ENCODE measurements at regions not wholly inside any gene's neighbourhood (a gene's known extent, or its start where the extent isn't known, plus 50 kb on each side); places are given as distances from the start of the nearest gene placed in this dataset.

DNA sequence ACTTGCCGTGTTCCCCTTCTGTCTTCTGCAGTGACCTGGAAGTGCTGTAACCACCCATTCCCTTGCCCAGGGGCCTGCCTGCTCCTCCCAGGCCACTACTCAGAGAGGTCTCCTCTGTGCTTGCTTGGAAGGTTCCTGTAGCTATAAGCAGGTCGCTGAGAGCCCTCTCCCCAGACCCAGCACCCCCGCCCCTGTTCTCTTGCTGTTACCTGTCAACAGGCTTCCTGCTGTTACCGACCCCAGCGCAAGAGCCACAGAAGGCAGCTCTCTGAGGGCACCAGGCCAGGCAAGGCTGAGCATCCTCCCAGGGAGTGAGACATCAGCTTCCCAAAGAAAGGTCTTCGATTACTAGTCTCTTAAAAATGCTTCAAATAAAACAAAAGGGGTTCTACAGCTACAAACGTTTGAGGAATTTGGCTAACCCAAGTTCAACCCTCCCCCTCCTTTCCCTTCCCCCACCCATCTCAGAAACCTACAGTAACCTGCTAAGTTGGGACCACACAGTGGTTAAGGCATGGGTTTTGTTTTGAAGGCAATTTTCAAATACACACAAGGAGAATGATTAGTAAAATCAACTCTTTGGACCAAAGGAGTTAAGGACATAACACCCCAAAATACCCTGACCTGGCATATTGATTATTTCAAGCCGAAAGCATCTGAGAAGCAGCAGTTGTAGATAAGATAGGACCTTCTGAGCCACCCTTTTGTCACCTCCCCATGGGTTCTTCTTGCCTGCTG is 74.9 kb upstream of the MFGE8 start:
- Histone ChIP-seq H3K36me3 (no peaks in the 10 kb centered on the region), H3K27ac (no peak overlapping the region), H3K27me3 (no peaks in the 10 kb centered on the region), H3K4me1 (no peaks in the 10 kb centered on the region), H3K4me3 (no peak overlapping the region), H3K9me3 (no peaks in the 10 kb centered on the region)
- no peak for DNase-seq (ENCODE audit: extremely low spot score in 2 of 2)
- TF ChIP-seq POLR2A (IDR thresholded peaks at IDR 0.05) (no peak), POLR2AphosphoS5 (IDR thresholded peaks at IDR 0.05; ENCODE audit: insufficient read depth in 1 of 2, low read depth in 1 of 2) (no peak)
- TF ChIP-seq, protein P1, sequence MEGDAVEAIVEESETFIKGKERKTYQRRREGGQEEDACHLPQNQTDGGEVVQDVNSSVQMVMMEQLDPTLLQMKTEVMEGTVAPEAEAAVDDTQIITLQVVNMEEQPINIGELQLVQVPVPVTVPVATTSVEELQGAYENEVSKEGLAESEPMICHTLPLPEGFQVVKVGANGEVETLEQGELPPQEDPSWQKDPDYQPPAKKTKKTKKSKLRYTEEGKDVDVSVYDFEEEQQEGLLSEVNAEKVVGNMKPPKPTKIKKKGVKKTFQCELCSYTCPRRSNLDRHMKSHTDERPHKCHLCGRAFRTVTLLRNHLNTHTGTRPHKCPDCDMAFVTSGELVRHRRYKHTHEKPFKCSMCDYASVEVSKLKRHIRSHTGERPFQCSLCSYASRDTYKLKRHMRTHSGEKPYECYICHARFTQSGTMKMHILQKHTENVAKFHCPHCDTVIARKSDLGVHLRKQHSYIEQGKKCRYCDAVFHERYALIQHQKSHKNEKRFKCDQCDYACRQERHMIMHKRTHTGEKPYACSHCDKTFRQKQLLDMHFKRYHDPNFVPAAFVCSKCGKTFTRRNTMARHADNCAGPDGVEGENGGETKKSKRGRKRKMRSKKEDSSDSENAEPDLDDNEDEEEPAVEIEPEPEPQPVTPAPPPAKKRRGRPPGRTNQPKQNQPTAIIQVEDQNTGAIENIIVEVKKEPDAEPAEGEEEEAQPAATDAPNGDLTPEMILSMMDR (IDR thresholded peaks at IDR 0.05), result no peak
- intact Hi-C loops (cut with DNase I), result no loop called here

DNA sequence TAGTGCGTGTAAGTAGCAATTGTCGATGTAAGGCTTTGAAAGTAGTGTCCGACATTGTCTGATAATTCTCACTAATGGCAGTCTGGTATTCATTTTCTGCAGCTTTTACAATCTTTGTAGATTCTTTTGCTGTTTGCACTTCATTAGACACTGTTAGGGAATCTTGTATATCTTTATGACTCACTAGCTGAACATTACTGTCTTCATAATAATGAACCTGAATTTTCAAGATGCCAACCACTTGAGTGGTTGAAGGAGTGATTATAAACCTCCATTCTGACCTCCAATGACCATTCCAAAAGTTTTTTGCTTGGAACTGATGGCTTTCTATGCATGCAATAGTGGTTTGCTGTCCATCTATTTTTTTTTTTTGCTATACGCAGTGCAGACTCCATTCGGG is 76.4 kb upstream of the MFGE8 start:
- H3K27me3 ChIP-seq, result no peaks in the 10 kb centered on the region
- H3K36me3 ChIP-seq, result no peaks in the 10 kb centered on the region
- no peak overlapping the region for H3K27ac ChIP-seq
- H3K4me3 ChIP-seq, result peak overlapping the region in 1 of 2 donors; percentile 21
- TF ChIP-seq, protein P1 (IDR thresholded peaks at IDR 0.05), result no peak
- TF ChIP-seq POLR2A (IDR thresholded peaks at IDR 0.05), result no peak
- no peak for TF ChIP-seq POLR2AphosphoS5 (IDR thresholded peaks at IDR 0.05; ENCODE audit: insufficient read depth in 1 of 2, low read depth in 1 of 2)
- no peak for DNase-seq (ENCODE audit: extremely low spot score in 2 of 2)
- intact Hi-C loops (cut with DNase I), result no loop called here
- H3K4me1 ChIP-seq, result no peaks in the 10 kb centered on the region
- no peaks in the 10 kb centered on the region for H3K9me3 ChIP-seq

DNA sequence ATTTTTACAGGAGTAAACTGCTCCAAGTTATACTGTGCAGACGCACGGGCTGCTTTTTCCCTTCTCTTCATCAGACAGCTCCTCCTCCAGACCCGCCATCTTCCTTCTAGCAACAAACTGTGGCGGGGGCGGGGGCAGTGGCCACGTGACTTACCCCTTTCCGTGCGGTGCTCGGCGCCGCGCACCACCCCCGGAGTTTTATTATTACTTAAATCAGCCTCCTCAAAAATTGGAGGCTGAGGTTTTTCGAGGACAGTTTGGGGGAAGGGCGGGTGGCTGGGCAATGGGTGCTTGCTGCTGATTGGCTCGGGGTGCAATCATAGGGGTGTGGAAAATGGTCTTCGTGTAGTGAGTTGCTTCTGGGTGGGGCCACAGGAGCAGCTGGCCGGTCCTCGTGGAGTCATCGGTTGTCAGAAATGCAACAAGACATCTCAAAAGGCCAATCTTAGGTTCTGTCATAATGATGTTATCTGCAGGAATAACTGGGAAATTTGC is 77.1 kb upstream of the MFGE8 start:
- TF ChIP-seq, protein P1 (IDR thresholded peaks at IDR 0.05), result no peak
- TF ChIP-seq POLR2A (IDR thresholded peaks at IDR 0.05), result no peak
- Histone ChIP-seq H3K36me3 (no peaks in the 10 kb centered on the region), H3K4me3 (peak overlapping the region in 1 of 2 donors; percentile 21), H3K9me3 (no peaks in the 10 kb centered on the region), H3K4me1 (no peaks in the 10 kb centered on the region), H3K27ac (no peak overlapping the region), H3K27me3 (no peaks in the 10 kb centered on the region)
- DNase-seq (ENCODE audit: extremely low spot score in 2 of 2), result no peak
- intact Hi-C loops (cut with DNase I), result no loop called here

GRCh38 chr15:88992216-88992615 is 79.0 kb upstream of the MFGE8 start:
- TF ChIP-seq, protein P1 (IDR thresholded peaks at IDR 0.05), result no peak
- TF ChIP-seq POLR2A (IDR thresholded peaks at IDR 0.05), result no peak
- TF ChIP-seq POLR2AphosphoS5 (IDR thresholded peaks at IDR 0.05; ENCODE audit: insufficient read depth in 1 of 2, low read depth in 1 of 2), result no peak
- no peaks in the 10 kb centered on the region for H3K36me3 ChIP-seq
- no peak overlapping the region for H3K4me3 ChIP-seq
- H3K27ac ChIP-seq, result no peak overlapping the region
- no peaks in the 10 kb centered on the region for H3K27me3 ChIP-seq
- no peaks in the 10 kb centered on the region for H3K4me1 ChIP-seq
- DNase-seq (ENCODE audit: extremely low spot score in 2 of 2), result no peak
- intact Hi-C loops (cut with DNase I), result no loop called here
- H3K9me3 ChIP-seq, result no peaks in the 10 kb centered on the region

- DNase-seq (ENCODE audit: extremely low spot score in 2 of 2), result no peak
- H3K4me3 ChIP-seq, result no peak overlapping the region
- no peaks in the 10 kb centered on the region for H3K4me1 ChIP-seq
- no peaks in the 10 kb centered on the region for H3K9me3 ChIP-seq
- H3K27me3 ChIP-seq, result no peaks in the 10 kb centered on the region
- H3K27ac ChIP-seq, result no peak overlapping the region
- TF ChIP-seq, protein P1 (IDR thresholded peaks at IDR 0.05), result no peak
- TF ChIP-seq POLR2AphosphoS5 (IDR thresholded peaks at IDR 0.05; ENCODE audit: insufficient read depth in 1 of 2, low read depth in 1 of 2), result no peak
- TF ChIP-seq POLR2A (IDR thresholded peaks at IDR 0.05), result no peak
- no peaks in the 10 kb centered on the region for H3K36me3 ChIP-seq
- intact Hi-C loops (cut with DNase I), result no loop called here
Measured at GRCh38 chr15:88992912-88993376, 79.8 kb upstream of the MFGE8 start.
